Activated T-cell treated with anti-CD3 and anti-CD28 coated beads for 48 hours (primary cell): ENCODE measurements at regions not wholly inside any gene's neighbourhood (a gene's known extent, or its start where the extent isn't known, plus 50 kb on each side); places are given as distances from the start of the nearest gene placed in this dataset.
"Not testable (repeated sequence)": the region's sequence is repeated elsewhere in the genome, so short reads cannot be mapped to it uniquely, and the experiment has no call there.

Experiments used
- DNase-seq: peaks from one replicate; pipeline ENCODE4 v3.0.0-alpha.2; 2020; ENCODE audit warnings: low read depth

DNA sequence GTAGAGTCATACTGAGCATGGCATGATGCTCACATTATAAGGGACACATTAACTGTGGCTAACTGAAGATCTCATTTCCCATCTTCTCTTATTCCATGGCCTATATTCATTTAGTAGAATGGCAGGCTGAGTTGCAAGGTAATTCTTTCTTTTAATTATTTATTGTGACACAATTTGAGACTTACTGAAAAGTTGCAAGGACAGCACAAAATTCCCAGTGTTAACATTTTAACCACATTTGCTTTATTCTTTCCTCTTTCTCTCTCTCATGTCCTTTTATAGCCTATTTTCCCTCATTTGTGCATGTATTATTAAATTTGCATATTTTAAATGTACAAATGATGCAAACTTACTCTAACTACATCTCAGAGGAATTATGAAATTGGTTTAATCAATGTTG is 366.1 kb upstream of the RPS23 start:
- DNase-seq = no peak

DNA sequence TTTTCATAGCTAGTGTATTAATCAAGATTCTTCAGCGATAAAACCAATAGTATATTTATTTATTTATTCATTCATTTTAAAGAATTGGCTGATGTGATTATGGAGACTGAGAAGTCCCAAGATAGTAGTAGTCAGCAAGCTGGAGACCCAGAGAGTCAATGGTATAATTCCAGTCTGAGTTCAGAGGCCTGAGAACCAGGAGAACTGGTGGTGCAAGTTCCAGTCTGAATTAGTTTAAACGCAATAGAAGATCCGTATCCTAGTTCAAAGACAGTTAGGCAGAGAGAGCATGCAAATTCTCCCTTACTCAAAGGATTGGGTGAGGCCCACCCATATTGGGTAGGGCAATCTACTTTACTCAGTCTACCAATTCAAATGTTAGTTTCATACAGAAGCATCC is 364.2 kb upstream of the RPS23 start:
- no peak for DNase-seq

DNA sequence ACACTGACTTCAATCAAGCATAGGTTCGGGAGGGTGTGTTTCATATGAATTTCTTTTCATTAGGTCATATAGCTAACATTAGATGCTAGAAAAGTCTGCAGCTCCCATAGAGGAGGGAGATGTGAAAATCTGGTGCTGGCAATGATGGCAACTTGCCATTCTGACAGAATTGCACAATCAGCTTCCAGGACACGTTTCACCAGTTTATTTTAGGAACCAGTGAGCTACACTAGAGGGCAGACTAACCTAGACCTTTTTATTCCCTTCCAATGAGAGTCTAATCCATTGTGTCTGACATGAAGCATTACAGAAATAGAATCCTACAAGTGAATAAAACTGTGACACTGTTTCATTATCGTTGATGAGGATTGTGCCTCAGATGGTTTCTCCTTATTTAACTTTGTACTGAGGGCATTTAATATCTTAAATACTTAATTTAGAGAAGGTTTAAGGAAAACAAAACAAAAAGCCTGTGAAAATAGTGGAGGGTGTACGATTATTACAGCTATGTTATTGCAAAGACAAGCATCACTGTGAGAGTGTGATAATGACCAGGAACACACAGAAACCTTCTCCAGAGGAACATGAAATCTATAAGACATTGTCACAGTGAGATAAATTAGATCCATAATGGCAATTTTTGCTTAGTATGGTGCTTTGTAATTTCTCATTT is 363.3 kb upstream of the RPS23 start:
- DNase-seq = no peak

DNA sequence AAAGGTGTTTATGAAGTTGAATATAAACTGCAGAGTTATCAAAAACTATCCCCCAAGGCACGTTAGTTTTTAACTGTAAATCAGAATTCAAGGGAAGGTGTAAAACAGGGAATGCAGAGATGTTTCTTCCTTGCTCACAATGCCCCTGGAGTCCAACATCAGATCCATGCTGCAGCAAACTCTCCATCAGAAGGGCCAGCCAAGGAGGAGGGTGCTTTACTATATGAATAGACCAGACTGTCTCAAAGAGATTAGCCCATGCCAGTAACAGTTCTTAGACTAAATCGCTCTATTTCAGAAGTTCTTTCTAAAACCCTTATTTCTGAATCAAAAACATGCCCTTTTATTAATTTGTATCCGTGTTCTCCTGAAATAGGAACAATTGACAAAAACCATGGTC is 362.8 kb upstream of the RPS23 start:
- no peak for DNase-seq

DNA sequence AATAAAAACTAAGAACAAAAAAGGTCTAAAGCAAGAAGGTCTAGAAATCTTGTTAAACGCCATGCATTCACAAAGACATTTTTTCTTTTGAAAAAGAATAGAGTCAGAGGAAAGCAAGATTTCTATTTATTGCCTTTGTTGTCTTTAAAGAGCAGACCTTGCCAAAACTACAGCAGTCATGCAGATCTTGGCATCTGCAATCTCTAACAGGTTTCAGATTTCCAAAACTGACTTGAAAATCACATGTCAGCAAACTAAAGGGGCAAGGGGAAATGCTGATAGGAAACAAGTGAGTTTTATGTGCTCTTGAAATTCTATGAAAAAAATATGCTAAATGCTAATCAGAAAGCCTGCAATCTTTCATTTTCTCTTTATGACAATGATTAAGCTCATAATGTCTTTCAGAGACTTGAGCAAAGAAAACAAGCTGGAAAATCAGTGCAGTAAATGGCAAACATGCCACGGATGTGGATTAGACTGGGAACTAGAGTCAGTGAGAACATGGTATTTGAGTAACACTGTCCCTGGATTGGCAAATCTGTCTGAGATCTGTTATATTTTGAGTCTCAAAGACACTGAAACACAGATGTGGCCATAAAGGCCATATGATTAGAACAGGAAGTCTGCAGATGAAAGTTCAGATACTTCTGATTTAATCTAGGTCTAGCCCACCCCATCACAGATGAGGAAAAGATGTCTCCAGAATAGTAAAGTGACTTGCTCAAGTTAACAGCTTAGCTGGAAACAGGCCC is 361.4 kb upstream of the RPS23 start:
- no peak for DNase-seq

DNA sequence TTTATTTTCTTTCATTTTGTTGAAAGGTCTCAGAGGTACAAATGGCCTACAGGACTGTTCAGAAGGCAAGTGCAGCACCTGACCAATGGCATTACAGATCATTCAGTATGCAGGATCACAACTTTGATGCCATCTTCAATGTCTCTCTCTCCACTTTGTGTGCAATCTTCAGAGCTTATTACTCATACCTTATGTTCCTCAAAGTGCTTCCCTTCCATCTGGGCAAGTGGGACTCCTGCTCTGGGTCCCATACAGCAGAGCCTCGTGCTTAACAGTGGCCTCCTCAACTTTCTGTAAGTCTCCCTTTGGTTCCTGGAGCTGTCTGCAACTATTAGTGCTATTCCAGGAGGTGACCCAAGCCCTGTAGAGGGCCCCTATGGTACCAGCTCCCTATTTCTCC is 358.4 kb upstream of the RPS23 start:
- DNase-seq = no peak

DNA sequence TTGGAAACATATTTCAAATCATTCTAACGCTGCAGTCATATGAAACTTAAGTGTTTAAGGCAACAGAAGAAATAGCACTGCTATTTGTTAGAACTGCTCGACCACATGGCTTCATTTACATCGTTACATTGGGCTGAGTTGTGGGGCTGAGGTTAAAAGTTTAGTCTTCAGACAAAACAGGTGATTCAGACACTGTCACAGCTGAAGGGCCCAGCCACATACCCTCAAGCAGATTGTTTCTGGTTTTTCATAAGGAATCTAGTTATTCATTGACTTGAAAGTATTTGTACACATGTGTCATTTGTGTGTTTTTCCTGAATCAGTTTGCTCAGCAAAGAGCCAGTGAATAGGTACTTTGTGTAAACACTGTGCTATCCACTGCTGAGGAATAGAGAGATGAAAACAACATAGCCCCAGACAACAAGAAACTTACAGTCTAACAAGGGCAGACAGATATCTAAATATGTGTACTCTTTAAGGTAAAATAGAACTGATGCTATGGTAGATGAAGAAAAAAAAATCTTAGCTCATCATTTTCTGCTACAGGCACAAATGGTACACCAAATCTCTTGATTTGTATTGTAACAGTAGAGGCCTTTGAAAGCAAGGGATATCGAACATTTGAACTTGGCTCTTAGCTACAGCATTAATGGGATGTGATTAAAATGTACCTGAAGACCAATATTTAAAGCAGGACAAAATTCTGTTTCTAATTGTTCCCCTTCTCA is 357.6 kb upstream of the RPS23 start:
- peak; percentile 2 for DNase-seq

DNA sequence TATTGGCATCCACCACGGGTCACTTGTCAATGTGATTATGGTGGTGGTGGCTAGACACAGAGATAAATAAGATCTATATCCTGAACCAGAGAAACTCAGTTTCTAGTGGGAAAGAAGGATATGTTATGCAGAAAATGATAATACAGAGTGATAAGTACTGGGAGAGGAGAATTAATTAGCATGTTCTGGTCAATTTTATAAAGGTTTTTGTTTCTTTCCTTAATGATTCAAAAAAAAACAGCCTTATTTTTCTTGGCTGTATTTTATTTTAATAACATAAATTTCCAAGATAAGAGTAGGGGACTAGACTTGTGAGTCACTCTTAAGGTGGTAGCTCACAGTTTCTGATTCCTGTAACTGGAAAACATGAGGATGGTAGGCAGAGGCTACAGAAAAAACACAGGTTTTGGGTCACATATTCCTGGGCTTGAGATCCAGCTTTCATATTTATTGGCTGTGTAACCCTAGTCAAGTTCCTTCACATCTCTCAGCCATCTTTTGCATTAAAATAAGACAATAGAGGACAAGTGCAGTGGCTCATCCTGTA is 350.3 kb upstream of the RPS23 start:
- no peak for DNase-seq

DNA sequence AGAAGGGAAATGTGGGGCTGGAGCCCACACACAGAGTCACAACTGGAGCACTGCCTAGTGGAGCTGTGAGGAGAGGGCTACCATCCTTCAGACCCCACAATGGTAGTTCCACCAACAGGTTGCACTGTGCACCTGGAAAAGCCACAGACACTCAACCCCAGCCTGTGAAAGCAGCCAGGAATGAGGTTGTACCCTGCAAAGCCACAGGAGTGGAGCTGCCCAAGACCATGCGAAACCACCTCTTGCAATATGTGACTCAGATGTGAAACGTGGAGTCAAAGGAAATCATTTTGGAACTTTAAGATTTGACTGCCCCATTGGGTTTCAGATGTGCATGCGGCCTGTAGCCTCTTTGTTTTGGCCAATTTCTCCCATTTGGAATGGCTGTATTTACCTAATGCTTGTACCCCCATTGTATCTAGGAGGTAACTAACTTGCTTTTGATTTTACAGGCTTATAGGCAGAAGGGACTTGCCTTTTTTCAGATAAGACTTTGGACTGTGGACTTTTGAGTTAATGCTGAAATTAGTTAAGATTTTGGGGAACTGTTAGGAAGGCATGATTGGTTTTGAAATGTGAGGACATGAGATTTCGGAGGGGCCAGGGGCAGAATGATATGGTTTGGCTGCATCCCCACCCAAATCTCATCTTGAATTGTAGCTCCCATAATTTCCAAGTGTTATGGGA is 348.9 kb upstream of the RPS23 start:
- not testable (repeated sequence) for DNase-seq

DNA sequence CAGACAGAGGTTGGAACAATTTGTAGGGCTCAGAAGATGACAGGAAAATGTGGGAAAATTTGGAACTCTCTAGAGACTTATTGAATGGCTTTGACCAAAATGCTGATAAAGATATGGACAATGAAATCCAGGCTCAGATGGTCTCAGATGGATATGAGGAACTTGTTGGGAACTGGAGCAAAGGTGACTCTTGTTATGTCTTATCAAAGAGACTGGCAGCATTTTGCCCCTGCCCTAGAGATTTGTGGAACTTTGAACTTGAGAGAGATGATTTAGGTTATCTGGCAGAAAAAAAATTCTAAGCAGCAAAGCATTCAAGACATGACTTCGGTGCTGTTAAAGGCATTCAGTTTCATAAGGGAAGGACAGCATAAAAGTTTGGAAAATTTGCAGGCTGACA is 347.9 kb upstream of the RPS23 start:
- not testable (repeated sequence) for DNase-seq

DNA sequence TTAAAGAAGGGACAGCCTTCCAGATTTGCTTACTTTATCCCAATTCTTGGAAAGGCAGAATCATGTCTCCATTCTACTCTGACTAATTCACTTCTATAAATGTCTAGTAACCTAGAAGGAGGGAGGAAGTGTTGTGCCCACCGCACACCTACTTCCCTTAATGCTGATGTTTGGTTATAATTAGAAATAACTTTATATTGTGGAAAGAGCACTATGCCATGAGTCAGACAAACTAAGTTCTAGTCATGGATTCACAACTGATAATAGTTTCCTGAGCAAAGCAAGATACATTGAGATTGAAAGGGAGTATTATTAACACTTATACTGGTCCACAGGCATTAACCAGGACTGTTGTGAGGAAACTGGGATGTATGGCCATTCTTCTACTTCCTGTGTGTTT is 345.9 kb upstream of the RPS23 start:
- no peak for DNase-seq

DNA sequence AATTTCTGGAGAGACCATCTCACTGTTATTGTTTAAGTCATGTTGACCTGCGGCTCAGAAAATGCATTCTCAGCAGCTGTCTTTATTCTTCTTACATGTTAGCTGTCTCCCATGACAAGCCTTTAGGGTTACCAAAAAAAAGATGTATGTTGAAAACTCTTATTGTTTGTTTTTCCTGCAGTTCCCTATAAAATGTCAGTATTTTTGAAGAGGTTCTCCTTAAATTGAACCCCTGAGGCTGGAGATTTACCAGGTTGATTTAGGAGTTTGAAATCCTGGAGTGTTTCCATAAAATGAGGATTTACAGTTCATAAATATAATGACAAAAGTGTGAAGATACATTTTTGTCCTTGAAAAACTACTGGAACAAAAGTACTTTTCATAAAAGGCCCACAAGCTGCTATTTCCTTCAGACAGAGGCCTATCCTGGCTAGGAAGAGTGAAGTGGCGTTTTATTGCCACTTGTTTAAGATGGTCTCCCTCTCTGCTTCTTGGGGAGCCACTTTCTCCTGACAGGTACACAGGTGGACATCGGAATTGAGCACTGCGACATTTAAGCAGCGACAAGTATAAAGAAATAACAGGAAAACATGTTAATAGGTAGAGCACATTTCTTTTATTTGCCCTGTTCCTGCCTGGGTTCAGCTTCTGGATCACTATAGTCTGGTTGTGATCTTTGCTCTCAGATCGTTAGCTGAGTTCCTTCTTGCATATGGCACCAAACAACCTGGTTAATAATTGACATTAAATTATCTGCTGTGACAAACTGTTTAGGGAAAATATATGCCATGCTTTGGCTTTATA is 344.8 kb upstream of the RPS23 start:
- no peak for DNase-seq

DNA sequence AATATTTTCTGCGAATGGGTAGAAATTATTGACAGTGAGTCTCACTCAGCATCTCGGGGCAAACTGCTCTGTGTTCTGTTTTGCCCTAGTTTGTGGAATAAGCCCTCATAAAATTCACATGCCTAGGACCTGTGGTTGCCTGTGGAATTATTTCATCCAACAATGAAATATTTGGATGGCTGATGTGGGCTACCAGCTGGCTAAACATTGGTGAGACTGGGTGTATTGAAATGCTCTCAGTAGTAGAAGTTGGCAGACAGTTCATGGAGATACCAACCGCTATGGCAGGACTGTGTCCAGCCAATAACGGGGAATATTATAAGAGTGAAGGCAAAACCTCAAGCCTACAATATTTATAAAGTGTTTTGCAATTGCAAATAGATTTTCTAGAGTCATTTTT is 344.1 kb upstream of the RPS23 start:
- no peak for DNase-seq

DNA sequence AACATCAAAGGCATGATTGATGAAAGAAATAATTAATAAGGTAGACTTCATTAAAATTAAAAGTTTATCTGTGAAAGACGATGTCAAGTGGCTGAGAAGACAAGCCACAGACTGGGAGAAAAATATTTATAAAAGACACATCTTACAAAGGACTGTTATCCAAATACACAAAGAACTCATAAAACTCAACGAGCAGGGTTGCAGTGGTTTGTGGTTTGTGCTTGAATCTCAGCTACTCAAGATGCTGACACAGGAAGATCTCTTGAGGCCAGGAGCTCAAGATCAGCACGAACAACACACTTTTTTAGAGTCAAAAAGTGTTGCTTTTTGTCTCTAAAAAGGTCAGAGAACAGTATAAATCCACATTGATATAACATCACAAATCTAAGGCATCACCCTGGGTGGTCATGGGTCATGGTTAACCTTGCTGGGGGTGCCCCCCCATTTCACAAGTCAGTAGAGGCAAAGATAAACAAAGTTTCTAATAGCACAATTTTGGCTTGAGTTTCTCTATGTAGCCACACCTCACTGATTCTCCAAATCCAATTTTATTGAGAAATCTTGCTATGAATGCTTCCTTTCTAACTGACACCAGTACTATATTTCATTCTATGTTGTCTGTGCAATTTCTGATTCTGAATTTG is 342.9 kb upstream of the RPS23 start:
- no peak for DNase-seq

DNA sequence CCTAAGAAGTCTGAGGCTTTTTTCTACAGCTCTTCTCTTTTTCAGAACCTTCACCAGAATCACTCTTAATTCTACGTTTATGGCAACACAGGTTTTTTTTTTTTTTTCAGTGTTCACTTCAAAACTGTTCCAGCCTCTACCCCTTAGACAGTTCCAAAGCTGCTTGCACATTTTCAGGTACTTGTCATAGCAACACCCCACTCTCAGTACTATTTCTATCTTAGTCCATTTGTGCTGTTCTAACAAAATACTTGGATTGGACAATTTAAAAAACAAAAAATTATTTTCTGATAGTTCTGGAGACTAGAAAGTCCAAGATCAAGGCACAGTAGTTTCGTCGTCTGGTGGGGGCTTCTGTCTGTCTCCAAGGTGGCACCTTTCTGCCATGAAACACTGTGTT is 340.9 kb upstream of the RPS23 start:
- DNase-seq = no peak

DNA sequence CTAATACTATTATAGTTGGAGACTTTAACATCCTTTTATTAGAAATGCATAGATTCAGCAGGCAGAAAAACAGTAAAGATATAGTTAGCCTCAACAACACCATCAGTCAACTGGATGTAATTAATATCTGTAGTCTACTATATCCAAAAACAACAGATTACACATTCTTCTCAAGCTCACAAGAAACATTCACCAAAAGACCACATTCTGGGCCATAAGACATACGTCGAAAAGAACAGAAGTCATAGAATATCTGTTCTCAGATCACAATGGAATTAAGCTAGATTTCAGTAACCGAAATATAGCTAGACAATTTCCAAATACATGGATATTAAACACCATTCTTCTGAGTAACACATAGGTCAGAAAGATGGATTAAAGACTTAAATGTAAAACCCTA is 336.6 kb upstream of the RPS23 start:
- DNase-seq = no peak

DNA sequence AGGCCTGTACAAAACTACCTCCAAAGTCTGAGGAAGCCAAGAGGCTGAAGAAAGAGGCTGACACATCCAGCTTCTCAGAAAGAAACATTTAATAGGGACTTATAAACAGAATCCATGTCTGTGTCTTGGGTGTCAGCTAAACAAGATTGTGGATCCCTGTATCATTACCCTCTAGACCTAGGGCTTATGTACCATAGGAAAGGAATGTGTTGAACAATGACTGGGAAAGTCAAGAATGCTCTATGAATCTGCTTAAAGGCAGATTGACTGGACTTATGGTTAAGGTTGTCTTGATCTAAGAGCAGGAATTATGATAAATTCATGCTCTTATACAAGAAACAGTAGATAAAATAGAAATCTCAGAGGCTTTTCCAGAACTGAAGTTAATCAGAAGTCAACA is 335.7 kb upstream of the RPS23 start:
- DNase-seq = no peak

DNA sequence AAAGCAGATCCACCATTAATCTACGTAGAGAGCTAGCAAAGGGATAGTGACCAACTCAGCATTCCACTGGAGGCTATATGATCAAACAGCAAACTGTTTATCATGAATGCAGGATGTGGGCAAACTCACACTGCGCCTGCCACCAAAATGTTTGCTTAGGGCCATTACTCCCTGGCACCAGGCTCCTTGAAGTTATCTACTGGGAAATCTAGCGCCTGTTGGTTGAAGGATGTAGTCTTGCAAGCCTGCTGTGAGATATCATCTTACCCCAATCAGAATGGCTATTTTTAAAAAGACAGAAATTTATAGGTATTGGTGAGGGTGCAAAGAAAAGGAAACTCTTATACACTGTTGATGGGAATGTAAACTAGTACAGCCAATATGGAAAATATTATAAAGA is 332.5 kb upstream of the RPS23 start:
- DNase-seq = no peak

DNA sequence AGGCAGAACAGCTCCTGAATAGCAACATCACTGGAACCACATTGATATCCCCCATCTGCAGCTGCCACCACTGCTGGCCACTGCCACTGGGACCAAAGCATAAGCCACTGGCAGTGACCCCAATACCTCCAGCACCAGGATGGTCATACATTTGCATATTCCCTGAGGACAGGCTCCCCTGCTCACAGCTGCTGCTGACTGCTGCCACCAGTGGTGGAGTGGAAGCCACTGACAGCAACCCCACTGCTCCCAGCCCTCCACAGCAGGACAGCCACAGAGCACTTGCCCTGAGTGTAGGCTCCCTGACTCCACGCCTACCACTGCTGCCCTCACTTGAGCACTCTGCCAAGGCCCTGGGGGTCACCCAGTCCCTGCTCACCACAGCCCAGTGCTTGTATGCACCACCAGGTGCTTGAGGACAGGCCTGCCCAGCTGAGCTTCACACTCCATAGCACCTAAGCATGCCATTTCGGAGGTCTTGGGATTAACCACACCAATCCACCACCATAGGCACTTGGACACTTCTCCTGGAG is 327.4 kb upstream of the RPS23 start:
- DNase-seq = no peak

DNA sequence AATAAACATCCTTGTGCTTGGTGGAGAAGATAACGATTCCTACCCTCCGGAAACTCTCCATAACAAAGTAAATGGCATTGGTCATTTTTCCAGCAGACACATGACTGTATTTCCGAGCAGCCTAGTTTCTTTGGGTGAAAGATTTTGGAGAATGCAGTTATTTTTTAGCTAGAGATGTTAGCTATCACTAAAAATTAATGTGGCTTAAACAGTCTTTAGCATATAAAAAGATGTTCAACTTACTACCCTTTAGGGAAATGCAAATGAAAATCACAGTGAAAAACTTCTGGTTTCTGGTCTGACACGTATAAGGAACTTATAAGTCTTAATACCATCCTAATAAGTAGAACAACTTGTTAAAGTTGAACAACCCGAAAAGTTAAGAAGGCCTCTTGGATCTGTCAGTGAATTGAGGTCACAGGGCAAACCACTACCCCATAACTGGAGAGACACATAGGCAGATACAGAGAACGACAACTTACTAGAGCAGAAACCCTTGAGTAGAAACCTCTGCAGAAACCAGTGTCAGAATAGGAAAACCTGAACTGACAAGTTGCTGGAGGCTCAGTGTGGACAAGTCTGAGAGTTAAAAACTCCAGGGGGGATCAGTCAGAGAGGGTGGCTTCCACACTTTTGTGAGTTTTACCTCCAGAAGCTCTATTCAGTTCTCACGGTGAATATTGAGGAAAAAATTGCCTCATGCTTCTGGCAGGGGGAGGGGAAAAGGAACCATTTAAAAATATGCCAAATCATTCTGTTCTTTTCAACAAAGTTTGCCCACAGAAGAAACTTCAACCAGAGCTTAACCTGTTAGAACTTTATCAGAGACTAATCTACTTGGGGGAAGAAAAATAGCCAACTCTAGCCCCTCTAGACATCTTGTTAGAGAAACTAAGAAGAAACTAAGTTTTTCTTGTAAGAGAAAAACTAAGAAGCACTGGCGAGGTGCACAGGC is 325.2 kb upstream of the RPS23 start:
- no peak for DNase-seq
